Stimulated activated CD8-positive, alpha-beta memory T cell treated with anti-CD3 and anti-CD28 coated beads, Interleukin-4, amount 100 ng/mL, for 48 hours (primary cell): ENCODE measurements at regions not wholly inside any gene's neighbourhood (a gene's known extent, or its start where the extent isn't known, plus 50 kb on each side); places are given as distances from the start of the nearest gene placed in this dataset.
"Not testable (repeated sequence)": the region's sequence is repeated elsewhere in the genome, so short reads cannot be mapped to it uniquely, and the experiment has no call there.

Source experiments
- DNase-seq: peaks from one replicate; pipeline ENCODE4 v3.0.0-alpha.2; 2020

DNA sequence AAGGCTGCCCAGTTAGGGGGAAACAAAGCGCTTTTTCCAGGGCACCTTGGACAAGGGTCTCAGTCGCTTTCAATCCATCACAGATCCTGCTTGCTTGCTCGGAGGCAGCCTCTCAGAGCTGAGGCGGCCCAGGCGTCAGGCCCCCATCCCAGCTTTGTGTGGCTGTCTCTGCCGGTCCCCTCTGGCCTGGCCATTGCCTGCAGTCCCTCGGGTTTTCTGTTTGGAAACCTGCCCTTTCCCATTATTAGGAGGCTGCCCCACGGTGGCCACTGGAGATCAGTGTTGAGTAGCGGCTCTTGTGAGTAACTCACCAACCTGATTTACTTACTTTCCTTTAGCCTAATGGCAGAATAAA is 216.1 kb downstream of the GLRX3 start:
- no peak for DNase-seq

DNA sequence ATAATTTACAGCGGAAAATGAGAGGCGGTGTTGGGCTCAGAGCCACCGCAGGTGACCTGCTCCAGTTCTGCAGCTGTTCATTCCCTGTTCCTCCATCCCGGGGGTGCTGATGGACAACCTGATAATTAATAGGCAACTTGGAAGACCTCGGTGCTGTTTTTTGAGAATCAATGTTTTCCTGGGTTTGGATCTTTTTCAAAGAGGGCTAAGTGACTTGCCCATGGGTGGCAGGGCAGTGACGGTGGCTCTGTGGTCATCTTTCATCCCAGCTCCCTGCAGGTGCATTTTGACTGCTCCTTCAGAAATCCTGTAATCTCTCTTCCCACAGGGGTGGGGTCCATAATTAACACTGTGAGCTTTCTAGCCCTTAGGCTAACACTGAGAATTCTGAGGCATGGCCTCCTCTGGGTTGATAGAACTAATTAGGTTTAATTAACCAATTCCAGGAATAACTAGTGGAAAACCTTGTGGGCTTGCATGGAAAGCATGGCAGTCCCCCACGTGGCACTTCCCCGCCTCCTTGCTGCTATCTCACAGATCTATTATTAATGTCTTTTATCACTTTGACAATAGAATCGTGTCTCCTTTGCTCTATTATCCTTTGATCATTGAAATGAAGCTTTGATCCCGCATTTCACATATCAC is 217.9 kb downstream of the GLRX3 start:
- DNase-seq, result no peak

DNA sequence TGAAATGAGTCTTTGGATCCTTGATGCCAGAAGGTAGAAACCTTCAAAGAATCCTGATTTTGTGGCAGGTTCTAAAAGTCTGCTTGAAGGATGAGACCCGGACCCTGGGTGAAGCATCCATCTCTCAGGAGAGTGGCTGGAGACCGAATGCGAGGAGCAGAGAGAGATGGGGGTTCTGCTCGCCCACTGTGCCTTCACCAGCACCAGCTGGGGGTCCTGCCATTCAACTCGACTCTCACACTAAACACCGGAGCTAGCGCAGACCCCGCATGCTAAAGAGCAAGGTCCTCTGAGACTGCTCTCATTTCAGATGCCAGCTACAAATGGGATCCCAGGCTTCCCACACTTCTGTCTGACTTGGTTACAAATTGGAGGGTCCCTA is 218.4 kb downstream of the GLRX3 start:
- DNase-seq, result no peak

DNA sequence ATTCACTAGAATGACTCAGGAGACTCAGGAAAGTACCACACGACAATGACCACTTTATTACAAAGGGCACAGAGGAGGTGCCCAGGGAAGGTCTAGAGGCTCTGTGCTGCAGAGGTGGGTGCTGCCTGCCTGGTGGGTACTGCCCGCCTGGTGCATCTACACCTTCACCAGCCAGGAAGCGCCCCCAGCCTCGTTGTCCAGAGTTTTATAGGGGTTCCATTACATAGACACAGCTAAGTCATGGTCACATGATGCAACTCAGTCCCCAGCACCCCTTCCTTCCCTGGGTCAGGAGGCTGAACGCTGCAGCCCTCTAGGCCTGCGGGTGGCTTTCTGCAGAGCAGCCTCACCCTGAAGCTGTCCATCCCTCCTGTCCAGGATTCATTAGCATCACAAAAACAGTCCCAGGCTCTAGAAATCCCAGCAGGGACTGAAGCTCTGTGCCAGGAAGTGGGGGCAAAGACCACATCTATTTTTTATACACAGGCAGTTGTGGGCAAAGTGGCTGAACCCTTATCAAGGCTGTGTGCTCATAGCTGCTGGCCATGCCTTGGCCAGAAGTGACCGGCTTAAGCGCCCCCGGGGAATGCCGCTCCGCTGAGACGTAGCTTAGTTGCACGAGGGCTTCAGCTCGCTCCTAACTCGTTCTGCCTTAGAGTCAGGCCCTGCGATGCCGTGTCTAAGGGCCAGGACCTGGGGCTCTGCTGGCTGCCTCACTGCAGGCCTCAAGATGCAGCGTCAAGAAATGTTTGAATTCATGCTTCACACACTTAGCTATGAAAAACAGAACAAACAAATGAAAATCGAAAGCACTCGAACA is 219.0 kb downstream of the GLRX3 start:
- DNase-seq, result no peak

DNA sequence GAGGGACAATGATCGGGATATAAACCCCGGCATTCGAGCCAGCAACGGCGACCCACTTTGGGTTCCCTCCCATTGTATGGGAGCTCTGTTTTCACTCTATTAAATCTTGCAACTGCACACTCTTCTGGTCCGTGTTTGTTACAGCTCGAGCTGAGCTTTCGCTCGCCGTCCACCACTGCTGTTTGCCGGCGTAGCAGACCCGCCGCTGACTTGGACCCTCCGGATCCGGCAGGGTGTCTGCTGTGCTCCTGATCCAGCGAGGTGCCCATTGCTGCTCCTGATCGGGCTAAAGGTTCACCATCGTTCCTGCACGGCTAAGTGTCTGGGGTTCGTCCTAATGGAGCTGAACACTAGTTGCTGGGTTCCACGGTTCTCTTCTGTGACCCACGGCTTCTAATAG is 220.2 kb downstream of the GLRX3 start:
- DNase-seq, result not testable (repeated sequence)

DNA sequence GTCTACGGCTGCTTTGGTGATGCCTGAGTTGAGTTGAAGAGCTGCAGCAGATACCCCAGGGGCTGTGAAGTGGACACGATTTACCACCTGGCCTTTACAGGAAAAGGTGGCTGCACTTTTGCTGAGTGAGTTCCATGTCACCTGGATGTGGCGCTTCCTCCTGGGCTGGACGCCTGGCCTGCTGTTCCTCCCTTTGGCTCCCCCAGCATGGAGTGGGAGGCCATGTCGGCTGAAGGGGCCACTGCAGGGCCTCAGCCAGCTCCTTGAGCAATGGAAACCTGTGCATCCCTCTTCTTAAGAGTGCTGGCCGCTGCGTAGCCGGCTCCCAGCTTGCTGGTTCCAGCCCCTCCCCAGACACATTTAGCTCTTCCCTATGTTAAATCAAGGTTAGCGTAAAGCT is 221.0 kb downstream of the GLRX3 start:
- no peak for DNase-seq

DNA sequence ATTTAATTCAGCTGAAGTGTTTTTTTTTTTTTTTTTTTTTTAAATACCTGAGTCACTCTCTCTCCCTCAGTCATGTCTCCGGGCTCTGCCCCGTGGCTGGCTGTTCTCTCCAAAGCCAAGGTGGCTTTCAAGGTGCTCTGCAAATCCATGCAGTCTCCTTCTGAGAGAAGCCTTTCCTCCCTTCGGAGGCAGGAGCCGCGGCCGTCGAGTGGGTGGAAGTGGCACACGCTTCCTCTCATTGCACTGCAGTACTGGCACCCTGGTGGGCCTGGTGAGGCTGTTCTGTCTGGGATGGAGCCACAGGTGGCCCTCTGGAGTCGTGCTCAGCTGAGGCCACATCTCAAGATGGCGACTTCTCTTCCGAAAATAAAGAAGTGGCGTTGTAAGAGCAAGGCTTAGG is 221.8 kb downstream of the GLRX3 start:
- no peak for DNase-seq

DNA sequence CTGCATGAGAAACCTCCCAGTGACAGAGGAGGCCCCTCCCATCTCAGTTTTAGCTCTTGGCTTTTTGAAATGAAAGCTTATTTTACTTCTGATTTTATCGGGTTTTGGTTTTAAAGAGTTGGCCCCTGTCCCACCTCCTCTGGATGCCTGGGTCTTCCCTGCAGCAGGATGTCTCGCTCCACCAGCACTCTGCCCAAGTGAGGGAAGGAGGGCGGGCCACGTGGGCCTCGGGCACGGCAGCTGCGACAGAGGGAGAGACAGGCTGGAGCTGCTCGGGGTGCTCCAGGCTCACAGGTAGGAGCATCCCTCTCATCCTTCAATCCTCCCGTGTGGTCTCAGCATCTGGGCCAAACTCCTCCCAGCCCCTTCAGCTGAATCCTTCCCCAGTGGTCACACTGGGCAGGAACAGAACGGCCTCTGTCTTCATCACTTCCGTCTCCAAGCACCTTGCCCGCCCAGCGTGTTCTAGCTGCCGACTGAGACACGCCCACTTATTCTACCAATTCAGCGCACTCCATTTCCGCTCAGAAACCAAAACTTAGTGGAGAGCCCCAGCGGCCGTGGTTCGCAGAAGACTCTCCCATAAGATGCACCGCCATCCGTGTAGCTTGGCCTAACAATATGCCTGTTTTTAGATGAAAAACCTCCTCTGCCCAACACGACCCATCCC is 222.9 kb downstream of the GLRX3 start:
- DNase-seq, result no peak

DNA sequence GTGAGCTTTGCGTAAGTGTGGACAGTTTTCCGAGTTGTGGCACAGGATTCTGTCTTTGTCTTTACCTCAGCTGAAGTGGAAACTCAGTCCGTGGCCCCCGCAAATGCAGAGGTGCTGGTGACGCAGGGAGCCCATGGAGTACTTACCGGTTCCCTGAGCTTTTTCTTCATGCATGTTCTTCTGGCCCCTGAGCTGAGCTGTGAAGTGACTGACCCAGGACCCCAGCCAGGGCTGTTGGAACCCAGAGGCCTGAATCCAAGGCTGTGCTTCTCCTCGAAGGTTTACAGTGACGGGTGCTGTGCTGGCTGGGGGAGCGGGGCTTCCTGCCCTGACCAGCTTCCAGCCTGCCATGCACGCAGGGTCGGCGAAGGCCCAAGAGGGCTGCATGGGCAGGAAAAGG is 223.5 kb downstream of the GLRX3 start:
- no peak for DNase-seq

DNA sequence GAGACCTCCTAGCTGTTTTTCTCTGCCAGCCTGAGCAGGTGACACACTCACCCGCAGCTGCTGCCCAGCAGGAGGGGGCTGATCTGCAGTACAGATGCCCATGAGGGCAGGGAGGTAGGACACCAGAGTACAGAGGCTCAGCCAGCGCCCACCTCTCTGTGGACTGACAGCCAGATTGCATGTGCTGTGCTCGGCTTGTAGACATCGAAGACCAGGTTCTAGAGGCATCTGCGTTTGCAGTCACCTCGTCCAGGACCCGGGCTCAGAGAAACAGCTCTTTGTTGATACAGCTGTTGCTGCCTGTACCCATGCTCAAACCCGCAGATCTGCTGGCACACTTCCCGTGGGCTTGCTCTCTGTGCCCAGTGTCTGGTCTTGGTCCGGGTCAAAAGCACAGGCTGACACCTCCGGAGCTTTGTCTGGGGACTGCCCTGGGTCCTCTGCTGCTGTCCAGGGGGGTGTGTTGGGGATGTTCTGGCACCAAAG is 224.7 kb downstream of the GLRX3 start:
- no peak for DNase-seq

DNA sequence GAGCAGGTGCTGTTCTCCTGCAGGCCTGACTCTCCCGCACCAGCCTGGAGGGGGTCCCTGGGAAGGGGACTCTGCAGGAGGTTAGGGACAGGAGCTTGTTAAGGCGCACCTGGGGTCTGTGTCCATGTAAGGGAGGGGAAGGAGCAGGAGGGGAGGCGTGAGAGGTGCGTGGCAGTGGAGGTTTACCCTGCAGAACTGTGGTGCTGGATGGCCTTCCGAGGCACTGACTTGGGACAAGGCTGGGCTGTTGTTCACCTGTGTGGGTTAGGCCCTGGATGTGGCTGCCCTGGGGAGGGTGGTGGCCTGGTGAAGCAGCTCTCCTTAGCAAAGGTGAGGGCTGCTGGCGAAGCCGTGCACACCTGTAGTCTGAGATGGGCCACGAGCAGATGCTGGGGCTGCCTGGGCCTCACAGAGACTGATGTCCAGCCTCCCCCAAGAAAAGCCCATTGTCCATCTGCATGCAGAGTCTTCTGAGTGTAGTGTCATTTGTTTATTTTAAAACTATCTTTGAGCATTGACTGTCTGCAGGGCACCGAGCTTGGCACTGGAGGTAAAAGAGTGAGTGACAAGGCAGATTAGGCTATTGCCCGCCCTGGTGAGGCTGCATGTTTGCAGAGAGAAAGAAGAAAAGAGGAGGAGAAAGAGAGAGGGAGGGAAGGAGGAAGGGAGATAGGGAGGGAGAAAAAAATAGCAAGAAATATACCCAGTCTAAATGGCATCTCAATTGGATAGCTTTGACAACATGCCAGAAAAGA is 225.3 kb downstream of the GLRX3 start:
- no peak for DNase-seq

DNA sequence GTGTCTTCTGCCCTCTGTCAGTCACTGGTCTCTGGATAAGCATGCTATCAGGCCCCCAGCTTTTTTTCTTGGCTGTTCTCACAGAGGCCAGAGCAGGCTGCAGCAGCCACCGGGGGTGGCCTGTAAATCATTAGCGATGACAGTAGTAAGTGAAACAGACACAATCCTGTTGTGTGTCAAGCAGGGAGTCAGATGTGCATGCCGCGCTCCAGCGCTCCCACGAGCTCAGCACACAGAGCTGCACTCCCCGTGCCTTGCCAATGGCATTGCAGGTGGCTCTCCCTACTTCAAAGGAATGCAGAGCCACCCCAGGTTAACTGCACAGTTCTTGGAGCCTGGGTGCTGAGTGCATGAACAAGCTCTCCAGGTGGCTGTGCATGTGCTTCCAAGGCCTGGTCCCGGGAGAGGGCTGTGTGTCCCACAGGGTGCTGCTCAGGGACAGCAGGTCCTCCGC is 226.1 kb downstream of the GLRX3 start:
- DNase-seq, result no peak

DNA sequence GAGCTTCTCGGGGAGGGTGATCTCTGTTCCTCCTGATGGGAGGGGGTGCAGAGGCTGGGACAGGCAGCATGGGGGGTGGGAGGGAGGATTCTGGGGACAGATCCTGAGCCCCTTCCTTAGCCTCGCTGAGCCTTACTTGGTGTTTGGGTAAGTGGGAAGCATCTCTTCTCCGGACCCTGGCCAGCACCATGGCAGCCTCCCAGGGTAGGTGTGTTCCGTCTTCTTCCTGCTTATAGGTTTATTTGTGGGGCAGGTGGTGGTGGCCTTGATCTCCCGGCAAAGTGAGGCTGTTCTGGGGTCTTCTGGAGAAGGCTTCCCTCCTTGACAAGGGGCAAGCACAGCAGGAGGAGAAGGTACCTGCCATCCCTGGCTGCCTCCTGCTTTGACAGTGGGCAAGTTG is 226.9 kb downstream of the GLRX3 start:
- no peak for DNase-seq

DNA sequence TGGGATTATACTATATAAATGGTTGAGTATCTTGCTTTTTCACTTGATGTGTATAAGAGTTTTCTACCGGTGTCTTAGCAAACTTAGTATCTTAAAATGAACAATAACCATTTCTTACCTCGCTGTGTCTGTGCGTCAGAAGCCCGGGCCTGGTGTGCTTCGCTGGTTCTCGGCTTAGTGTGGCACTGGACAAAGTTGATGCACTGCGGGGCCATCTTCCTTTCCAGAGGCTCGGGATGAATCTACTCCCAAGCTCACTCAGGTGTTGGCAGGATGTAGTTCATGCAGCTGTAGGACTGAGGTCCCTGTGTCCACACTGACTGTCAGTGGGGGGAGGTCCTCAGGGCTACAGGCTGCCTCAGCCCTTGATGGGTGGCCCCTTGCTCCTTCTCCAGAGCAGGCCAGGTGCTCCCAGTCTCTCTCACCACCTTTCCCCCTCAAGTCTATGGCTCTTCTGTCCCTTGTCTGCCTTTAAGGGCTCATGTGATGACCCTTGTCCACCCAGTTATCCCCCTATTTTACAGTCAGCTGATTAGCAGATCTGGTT is 227.8 kb downstream of the GLRX3 start:
- no peak for DNase-seq

DNA sequence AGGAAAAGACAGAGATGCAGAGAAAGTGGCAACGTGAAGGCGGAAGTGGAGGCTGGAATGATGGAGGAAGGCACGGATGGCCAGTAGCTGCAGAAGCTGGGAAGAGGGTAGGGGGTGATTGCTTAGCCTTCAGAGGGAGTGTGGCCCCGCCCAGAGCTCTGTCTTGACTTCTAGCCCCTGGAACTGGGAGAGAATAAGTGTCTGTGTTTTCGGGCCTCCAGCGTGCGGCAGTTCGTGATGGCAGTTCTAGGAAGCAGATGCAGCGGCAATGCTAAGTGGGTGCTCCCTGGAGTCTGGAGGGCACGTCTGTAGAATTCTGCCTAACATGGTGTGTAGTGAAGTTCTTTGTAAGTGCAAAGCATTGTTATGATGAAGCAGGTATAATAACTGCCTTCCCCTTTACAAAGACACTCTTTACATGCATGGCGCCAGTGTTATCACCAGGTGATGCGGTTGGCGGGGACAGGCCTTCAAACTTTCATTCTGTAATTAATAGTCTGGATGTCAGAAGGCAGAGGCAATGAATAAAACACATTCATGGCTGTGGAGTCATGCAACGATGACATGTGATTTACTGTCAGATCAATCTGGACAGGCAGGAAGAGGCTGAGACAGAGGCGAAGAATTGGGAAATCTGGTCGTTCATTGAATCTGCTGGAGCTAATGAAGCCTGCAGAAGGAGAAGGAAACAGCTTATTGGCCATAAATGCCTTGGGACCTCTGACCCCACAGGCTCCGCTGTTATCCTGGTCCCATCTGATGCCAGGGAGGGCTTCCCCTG is 228.6 kb downstream of the GLRX3 start:
- no peak for DNase-seq

DNA sequence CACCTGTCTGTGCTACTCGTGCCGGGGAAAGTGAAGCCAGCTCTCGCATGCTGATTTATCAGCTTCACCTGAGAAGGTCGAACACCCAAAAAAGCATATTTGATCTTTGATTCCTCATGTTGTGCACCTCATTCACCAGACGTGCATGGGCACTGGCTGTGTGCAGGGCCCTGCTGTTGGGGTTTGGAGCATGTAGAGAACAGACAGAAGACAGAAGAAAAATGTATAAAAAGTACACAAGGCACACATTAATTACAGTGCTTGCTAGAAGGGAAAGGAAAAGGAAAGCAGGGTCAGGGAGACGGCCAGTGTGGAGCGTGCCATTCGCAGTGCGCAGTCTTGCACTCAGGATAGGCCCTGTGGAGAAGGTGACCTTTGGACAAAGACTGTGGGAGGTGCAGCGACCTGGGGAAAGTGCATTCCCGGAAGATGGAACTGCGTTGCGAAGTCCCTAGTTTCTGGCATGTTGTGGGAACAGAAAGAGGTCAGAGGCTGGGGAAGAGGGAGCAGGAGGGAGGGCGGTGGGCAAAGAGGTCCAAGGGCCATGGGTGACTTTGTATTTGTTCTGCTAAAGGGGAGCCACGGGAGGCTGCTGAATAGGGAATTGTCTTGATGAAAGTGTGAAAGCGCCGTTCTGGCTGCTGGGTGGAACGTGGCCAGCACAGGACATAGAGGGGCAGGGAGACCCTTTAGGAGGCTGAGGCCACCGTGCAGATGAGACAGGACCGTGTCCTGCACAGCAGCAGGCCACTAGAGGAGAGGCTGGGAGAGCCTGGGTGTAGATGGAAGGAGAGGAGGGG is 232.8 kb downstream of the GLRX3 start:
- no peak for DNase-seq

DNA sequence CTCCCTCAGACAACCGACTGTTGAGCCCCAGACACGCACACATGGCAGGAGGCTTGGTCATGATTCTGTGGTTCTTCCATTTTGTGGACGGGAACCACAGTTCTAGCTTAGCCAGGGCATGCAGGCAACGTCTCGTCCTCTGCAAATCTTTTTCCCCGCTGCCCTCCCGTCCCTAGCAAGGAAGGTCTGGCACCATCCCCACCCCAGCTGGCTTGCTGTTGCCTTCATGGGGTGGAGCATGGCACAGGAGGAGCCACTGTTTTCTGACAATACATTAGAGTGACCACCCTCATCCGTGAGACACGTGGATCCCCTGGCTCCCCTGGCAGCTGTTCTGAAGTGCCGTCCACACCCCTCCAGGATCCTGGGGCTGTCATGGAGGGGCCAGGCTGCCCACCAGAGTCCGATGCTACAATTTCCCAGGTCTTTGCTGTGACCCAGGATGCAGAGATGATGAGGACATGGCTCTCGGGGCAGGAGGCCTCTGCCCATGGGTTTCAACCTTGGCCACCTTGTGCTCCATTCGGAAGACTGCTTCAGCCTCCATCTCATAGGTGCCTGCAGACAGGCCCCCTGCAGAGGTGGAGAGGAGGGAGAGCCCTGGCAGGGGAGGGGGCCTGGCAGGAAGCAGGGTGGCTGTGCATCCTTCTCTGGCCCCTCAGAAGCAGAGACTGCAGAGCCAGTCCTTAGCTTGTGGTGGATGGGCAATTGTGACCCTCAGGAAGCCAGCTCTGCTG is 233.6 kb downstream of the GLRX3 start:
- DNase-seq, result no peak

DNA sequence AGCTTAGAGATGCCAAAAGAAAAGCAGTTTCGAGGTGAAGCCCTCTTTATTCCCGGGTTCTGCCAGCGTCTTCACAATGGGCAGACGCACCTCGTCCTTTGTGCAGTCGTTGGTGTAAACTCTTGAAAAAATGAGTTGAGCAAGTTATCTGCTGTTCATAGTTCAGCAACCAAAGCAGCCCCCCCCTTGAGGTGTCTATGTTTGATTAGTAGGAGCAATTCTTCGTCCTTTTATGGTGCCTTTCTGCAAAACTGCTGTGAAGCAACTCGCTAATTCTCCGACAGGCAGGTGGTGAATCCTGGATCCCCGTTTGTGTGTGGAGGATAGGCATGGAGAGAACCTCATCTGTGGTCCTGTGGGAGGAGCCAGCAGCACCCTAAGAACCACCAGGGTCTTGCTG is 234.5 kb downstream of the GLRX3 start:
- DNase-seq, result no peak

DNA sequence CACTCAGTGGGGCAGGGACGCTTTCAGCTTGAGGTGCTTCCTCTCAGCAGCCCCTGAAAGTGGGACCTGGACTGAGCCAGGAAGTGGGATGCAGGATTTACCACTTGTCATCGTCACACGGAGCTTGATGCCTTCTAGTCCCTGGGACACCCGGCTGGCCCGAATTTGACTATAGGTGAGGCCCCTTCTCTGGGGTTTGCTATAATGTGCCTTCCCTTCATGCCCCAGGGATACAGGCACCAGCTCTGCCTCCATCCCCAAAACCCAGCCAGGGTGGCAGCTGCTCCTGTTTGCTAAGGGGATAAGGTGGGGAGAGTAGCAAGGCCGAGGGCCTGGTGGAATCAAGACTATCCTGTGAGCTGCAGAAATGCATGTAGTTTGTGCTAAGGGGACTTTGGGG is 235.0 kb downstream of the GLRX3 start:
- no peak for DNase-seq

DNA sequence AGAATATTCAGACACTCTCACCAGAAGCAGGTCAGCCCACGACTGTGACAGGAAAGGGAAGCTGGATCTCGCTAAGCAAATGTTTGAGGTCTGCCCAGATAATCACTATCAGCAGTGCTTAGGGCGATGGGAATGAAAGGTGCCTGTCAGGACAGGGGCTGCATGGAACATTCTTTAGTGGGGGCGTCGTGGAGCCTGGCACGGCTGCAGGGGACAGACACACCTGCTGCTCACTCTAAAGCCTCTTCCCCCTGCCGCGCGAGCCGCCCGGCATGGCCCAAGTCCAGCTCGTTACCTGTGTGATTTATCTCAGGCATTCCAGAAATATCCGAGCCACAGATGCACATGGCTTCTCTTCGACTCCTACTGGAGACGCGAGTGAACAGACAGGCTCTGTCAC is 235.5 kb downstream of the GLRX3 start:
- DNase-seq, result no peak

DNA sequence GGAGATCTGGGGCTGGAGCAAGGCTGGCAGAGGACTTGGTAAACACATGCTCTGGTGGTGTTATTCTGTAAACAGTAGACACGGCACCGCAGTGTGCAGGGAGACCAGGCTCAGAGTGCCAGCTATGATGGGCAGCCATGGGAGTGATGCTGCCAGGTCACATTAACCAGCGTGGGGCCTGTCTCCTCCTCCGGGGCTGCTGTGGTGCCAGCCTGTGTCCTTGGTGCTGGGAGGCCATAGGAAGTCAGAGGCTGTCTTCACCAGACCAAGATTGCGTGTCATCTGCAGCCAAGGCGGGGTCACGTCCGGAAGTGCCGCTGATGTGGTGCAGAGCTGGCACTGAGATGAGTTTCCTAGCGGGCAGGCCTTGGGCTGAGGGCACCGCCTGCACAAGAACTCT is 236.0 kb downstream of the GLRX3 start:
- DNase-seq, result no peak
